Hematopoietic multipotent progenitor cell treated with erythropoietin and hydrocortisone succinate and interleukin-3 and kit ligand, for 6 days (in vitro differentiated cells): ENCODE measurements at regions not wholly inside any gene's neighbourhood (a gene's known extent, or its start where the extent isn't known, plus 50 kb on each side); places are given as distances from the start of the nearest gene placed in this dataset.
A peak's percentile ranks its signal among the peaks of the same experiment; 100 is the strongest.
"Not testable (repeated sequence)": the region's sequence is repeated elsewhere in the genome, so short reads cannot be mapped to it uniquely, and the experiment has no call there.

Source experiments
- DNase-seq: peaks from one replicate; pipeline ENCODE4 v3.0.0-alpha.2; 2015

- DNase-seq = no peak
Observed at GRCh38 chr12:105459760-105460330, 129.4 kb downstream of the C12orf75 start.

DNA sequence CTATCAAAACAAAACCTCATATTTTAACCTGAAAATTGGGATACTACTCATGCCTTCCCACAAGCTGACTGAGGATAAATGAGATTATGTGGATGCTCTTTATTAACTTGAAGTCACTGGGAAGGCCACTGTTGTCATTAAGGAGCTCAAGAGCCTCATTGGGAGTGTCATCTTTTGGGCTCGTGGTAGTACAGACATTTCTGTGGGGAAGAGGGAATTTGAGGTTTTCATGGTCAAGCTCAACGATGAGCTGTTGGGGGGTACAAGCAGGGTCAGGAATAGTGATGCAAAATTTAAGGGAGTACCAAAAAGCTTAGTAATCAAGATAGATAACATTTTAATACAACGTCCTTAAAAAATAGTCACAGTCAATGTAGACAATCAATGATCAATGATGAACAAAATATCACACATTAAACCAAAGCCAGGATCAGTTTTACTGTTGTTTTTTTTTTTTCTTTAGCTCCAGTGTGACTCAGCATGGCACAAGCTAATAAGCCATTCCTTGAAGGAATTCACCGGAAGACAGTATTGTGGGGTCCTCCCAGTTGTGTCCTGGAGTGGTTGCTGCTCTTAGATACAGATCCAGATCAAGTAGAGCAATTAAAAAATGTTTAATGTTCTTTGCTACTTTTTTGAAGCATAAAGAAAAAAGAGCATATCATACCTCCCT, 130.9 kb downstream of the C12orf75 start:
- no peak for DNase-seq

- DNase-seq = no peak
Observed at GRCh38 chr12:105461944-105462762, 131.7 kb downstream of the C12orf75 start.

DNA sequence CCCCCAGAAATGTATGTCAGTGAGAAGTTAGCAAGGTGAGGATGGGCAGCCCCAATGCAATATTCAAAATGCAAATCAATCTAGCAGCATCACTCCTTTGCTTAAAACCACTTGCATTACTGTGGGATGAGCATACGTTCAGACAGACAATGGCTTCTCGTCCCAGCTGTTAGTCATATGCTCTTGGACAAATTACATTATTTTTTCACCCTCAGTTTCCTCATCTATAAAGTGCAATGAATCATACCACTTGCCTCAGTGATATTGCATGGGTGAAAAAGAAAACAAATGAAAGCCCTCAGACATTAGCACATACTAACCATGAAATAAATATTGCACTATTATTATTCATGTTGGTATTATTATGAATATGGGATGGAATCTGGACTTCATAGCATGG, 132.3 kb downstream of the C12orf75 start:
- DNase-seq = no peak

GRCh38 chr12:105464406-105464805, 133.9 kb downstream of the C12orf75 start:
- no peak for DNase-seq

- DNase-seq = no peak
Observed at GRCh38 chr12:105466231-105466900, 135.9 kb downstream of the C12orf75 start.

DNA sequence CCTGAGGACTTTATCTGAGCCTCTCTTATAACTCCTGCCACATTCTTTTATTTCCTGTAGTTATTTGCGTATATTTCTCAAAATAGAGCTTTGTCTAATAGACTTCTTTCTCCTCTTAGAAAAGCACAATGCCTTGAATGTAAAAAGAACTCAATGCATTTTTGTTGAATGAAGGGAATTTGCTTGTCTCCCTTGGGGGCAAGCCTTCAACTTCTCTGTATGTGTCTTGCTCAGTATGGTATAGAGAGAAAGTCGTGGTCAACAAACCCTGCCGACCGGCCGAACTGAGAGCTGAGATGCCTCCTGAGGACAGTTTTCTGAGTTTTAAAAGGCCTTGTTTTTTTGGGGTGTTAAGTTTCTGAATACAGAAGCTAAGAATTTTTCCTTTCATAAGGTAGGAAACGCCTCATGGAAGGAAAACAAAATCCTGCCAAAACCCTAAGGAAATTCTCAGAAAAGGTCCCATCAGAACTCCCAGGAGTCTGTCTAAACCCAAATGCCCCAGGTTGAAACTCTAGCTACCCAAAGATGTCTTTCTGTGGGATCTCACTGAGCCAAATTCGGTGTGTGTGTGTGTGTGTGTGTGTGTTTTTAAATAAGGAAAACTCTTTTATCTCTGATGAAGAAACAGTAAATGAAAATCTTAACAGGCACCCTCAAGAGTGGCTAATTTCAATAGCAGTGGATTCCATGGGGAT, 136.6 kb downstream of the C12orf75 start:
- no peak for DNase-seq

DNA sequence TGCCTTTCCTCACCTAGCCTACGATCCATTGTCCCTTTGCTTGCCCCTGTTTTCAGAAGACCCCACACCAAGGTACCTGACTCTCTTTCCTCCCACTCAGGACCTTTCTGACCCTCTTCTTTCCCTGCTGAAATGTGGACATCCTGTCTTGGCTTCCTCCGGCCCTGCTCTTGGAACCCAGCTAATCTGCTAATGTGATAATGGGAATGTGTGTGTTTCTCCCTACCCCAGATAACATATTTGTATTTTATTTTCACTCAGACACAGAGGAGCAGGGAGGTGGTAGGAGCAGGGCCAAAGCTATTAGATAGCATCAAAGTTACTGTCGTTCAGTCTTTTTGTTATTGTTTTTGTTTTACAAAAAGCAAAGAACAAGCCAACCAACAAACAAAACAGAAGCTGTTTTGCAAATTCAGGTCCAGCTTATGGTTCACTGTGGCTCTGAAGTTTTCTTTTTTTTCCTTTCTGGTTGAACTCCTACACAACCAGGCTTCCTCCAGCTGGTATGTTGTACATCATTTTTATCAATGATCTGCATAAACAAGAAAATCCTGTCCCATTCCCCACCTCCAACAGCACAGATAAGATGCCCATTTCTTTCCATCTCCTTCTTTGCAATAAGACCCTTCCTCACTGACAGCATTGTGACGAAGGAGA, 137.3 kb downstream of the C12orf75 start:
- DNase-seq = no peak

GRCh38 chr12:105468464-105468863, 138.0 kb downstream of the C12orf75 start:
- no peak for DNase-seq

- DNase-seq = no peak
Observed at GRCh38 chr12:105469211-105469610, 138.7 kb downstream of the C12orf75 start.

GRCh38 chr12:105469701-105470100, 139.2 kb downstream of the C12orf75 start:
- no peak for DNase-seq

GRCh38 chr12:105470102-105470501, 139.6 kb downstream of the C12orf75 start:
- DNase-seq = no peak

- no peak for DNase-seq
Observed at GRCh38 chr12:105470601-105471000, 140.1 kb downstream of the C12orf75 start.

GRCh38 chr12:105474672-105475071, 144.2 kb downstream of the C12orf75 start:
- DNase-seq = peak; percentile 1

- DNase-seq = peak; percentile 37
Observed at GRCh38 chr12:105476616-105477015, 146.1 kb downstream of the C12orf75 start.

DNA sequence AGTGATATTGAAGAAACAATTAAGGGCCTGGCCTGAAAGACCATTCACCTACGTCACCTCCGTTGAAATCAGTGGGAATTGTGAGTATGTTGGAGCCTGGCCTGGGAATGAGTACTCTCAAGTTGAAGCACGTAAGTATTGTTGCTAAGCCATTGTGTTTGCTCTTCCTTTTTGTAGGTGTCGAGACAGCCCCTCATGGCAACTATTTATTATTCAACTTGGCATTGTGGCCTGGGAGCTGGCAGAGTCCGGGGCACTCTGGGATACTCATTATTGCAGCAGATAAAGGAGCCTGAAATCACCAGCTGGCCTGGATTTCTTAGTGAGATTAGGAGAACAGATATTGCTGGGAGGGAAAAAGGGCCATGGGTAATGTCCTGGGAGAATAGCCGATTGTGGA, 147.4 kb downstream of the C12orf75 start:
- no peak for DNase-seq

- not testable (repeated sequence) for DNase-seq
Observed at GRCh38 chr12:105478788-105479187, 148.3 kb downstream of the C12orf75 start.

DNA sequence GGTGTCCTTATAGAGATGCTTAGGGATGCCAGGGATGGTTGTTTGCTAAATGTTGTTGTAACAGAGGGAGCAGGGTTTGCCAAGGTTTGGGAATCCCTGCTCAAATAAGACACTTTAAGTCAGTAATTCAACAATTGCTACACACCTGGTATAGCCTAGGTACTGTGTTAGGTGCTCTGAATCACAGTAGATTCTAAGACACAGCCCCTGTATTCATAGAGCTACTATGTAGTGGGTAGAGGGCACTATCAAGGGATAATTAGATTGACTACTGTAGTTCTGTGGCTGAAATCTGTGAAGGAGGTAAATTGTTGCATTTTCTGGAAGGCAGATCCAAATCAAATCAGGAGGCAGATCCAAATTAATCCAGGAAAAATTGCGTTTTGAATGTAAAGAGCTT, 149.2 kb downstream of the C12orf75 start:
- no peak for DNase-seq

DNA sequence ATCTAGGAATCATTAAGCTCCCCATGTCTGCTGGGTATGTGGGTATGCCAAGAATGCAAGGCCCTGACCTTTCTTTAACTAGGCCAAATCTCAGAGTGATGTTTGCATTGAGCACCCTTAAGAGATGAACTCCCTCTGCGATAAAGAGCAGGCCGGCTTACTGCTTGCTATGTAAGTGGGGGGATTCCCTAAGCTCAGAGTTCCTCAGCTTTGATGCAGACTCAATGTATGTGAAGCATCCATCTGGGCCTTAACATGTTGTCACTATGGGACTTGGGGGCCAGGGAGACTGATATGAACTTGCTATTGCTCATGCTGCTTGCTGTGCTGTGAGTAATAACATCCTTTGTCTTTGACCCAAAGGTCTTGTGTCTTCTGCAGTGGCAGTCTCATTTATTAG, 149.7 kb downstream of the C12orf75 start:
- no peak for DNase-seq

DNA sequence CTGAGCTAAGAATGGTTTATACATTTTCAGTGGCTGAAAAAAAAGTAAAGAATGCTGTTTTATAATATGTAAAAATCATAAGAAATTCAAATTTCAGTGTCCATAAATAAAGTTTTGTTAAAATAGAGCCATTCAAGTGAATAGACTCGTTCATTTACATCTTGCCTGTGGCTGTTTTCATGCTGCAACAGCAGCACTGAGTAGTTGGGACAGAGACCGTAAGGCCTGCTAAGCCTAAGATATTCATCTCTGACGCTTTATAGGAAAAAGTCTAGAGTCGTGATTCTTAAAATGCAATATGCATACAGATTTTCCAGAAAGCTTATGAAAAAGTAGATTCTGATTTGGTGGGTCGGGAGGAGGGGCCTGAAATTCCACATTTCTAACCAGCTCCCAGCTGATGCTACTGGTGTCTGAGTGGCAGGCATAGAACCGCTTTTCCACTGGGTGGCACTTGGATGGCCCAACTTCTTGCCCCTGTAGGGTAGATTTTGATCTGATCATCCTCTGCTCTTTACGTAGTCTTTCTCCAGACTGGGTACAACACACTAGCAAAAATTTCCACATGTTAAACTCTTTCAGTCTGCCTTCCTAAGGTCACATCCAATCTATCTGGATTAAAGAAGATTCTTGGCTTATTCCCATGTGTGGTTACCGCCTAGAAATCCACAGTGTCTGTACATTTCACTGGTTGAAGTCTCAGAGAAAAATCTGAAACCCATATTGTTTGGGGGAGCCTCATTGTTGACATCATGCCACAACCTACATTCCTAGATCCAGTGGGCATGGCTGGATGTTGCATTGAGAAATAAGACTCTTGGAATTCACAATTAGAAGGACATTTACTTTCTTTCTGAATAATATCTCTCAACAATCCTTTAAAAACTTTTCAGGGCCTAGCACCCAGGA, 151.2 kb downstream of the C12orf75 start:
- no peak for DNase-seq

DNA sequence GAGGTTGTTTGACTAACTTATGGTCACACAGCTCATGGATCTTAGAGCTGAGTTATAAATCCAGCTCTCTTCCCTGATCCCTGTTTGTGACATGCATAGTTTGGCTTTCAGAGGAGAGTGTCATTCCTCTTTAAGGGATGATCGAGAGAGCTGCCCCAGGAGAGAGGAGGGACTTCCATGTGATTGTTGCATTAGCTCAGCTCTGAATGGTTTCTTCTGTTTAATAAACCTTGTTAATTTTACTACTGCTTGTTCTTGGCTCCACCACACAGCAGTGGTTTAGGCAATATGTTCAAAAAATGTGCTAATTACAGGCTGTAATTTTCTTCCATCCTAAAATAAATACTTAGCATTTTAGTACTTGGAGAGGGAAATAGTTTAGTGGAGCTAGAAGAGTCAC, 152.5 kb downstream of the C12orf75 start:
- DNase-seq = no peak
